Adrenal gland (tissue), 9 donors: ENCODE measurements at regions not wholly inside any gene's neighbourhood (a gene's known extent, or its start where the extent isn't known, plus 50 kb on each side); places are given as distances from the start of the nearest gene placed in this dataset.

Experiments used
- DNase-seq, 7 donors: peaks; one replicate each; pipeline ENCODE4 v3.0.0-alpha.2; 2019 to 2020
- H3K27ac ChIP-seq, 5 donors: fragments of 200-600 bp; sonication (generic) in 4 of 5; 1 replicate in 3 of 5; 2 replicates in 2 of 5; pipeline versions ENCODE4 v1.5.1 to v1.8.0; 2016 to 2020; ENCODE audit warnings: mild to moderate bottlenecking in 1 of 5
- H3K27me3 ChIP-seq: fragments of 200-600 bp; 2 replicates; pipeline ENCODE4 v1.8.0; 2021
- H3K36me3 ChIP-seq, 2 donors: fragments of 200-600 bp; replicated peaks in 1 of 2; 1 replicate in 1 of 2; 2 replicates in 1 of 2; pipeline versions ENCODE4 v1.5.1 to v1.8.0; 2018 to 2022
- H3K4me1 ChIP-seq, 2 donors: fragments of 200-600 bp; replicated peaks in 1 of 2; 1 replicate in 1 of 2; 2 replicates in 1 of 2; pipeline versions ENCODE4 v1.5.1 to v1.8.0; 2018 to 2021
- H3K4me3 ChIP-seq, 4 donors: fragments of 200-600 bp; sonication (generic) in 3 of 4; one replicate each; pipeline ENCODE4 v1.5.1; 2016 to 2018
- H3K9me3 ChIP-seq, 3 donors: fragments of 200-600 bp; sonication (generic) in 1 of 3; replicated peaks in 1 of 3; 1 replicate in 2 of 3; 2 replicates in 1 of 3; pipeline versions ENCODE4 v1.5.1 to v1.8.0; 2016 to 2021
- POLR2A ChIP-seq, 2 donors: fragments of 450-650 bp; IDR thresholded peaks; one replicate each; pipeline ENCODE4 v1.6.1; 2017; ENCODE audit warnings: antibody characterized with exemption in 2 of 2, mild to moderate bottlenecking in 2 of 2, moderate library complexity in 1 of 2
- WGBS, 4 donors: extraction: QIAGEN DNeasy Blood & Tissue Kit in 2 of 4; methylation state at CpG; one replicate each; pipeline versions ENCODE4 v1.1.5 to v1.1.7; 2013 to 2017; 5-methylcytosine and 5-hydroxymethylcytosine counted together
- intact Hi-C, 2 donors: fragments of 100-400 bp; cut with DNase I; formaldehyde crosslinking; loops; one replicate each; pipeline versions ENCODE4 v1.14.1 to v1.15.0; 2022 to 2023
- TF ChIP-seq, protein P1 (sequence below), 6 experiments: fragments of 450-650 bp in 4 of 6; fragments of 200-600 bp in 2 of 6; sonication (generic) in 1 of 6; IDR thresholded peaks; 1 replicate in 5 of 6; 2 replicates in 1 of 6; pipeline versions ENCODE4 v1.5.1 to v1.8.0; 2016 to 2021; ENCODE audit warnings: antibody characterized with exemption in 6 of 6, mild to moderate bottlenecking in 2 of 6, moderate library complexity in 1 of 6
- donor health status: healthy with polysubstance abuse.
- donor health status: Bipolar disorder and iron deficiency.
- donor health status: DM: yes; HTN: yes; CAD: no.
- donor health status: DM: no; HTN: no; CAD: no.
- donor health status: DM: no; HTN: no; CAD: no.

DNA sequence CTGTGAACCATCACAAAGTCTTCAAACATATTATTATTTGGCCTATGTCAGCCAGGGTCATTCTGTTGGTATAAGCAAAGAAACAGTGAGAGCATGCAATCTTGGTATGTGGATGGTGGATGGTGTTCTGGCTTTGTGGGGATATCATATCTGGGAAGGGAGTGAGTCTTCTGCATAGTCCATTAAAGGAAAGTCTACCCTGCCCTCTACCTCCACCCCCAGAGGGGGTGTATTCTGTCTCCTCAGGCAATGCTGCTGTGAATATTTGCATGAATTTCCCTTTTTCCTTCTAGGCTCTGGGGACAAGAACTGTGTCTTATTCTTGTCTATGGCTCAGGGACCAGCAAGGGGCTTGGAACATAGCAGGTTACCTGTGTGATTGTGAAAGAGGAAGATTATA lies 495.8 kb downstream of the PDCD6IP start:
- no peaks in the 10 kb centered on the region for H3K9me3 ChIP-seq
- TF ChIP-seq, protein P1, sequence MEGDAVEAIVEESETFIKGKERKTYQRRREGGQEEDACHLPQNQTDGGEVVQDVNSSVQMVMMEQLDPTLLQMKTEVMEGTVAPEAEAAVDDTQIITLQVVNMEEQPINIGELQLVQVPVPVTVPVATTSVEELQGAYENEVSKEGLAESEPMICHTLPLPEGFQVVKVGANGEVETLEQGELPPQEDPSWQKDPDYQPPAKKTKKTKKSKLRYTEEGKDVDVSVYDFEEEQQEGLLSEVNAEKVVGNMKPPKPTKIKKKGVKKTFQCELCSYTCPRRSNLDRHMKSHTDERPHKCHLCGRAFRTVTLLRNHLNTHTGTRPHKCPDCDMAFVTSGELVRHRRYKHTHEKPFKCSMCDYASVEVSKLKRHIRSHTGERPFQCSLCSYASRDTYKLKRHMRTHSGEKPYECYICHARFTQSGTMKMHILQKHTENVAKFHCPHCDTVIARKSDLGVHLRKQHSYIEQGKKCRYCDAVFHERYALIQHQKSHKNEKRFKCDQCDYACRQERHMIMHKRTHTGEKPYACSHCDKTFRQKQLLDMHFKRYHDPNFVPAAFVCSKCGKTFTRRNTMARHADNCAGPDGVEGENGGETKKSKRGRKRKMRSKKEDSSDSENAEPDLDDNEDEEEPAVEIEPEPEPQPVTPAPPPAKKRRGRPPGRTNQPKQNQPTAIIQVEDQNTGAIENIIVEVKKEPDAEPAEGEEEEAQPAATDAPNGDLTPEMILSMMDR (IDR thresholded peaks at IDR 0.05) = no peak
- TF ChIP-seq POLR2A (IDR thresholded peaks at IDR 0.05) = no peak
- intact Hi-C loops = loop anchor here in 1 of 2 donors (5.0 kb wide), 1 partner anchor 468 kb away; no protein-coding TSS in a partner anchor
- no peaks in the 10 kb centered on the region for H3K36me3 ChIP-seq
- no peak for DNase-seq
- no peak overlapping the region for H3K4me3 ChIP-seq
- H3K27ac ChIP-seq = no peak overlapping the region
- H3K27me3 ChIP-seq = no peaks in the 10 kb centered on the region
- no peaks in the 10 kb centered on the region for H3K4me1 ChIP-seq

GRCh38 chr3:34296796-34297195 lies 498.4 kb downstream of the PDCD6IP start:
- no peaks in the 10 kb centered on the region for H3K9me3 ChIP-seq
- WGBS, 4 donors = 73 to 79% (median 76%) methylated on average over 4 of the region's 4 CpGs
- intact Hi-C loops = no loop called here

DNA sequence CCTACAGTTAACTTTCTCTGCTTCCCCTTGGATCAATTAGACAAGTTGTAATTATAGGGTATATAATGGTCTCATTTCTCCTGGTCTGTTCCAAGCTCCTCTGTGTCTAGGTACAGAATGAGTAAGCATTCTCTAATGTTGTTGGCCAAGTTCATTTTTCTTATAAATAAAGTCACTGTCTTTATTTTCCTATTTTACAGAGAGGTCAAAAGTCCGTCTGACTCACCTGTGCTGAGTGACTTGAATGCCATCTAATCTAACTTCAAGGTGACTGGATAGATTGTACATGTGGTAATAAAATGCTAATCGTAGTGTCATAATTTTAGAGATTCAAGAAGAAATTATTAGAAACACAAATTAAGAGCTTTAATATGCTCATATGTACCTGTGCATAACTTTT lies 500.2 kb downstream of the PDCD6IP start:
- intact Hi-C loops = no loop called here
- Histone ChIP-seq H3K27me3 (no peaks in the 10 kb centered on the region), H3K9me3 (no peaks in the 10 kb centered on the region), H3K27ac (no peak overlapping the region), H3K36me3 (no peaks in the 10 kb centered on the region), H3K4me1 (no peaks in the 10 kb centered on the region), H3K4me3 (no peak overlapping the region)
- 40 to 65% (median 43%) methylated on average over 2 of the region's 2 CpGs for WGBS, 4 donors
- no peak for DNase-seq
- no peak for TF ChIP-seq POLR2A (IDR thresholded peaks at IDR 0.05)
- TF ChIP-seq, protein P1 (IDR thresholded peaks at IDR 0.05) = no peak

More at GRCh38 chr3:34296796-34297195, 498.4 kb downstream of the PDCD6IP start:
- Histone ChIP-seq H3K4me1 (no peaks in the 10 kb centered on the region), H3K36me3 (no peaks in the 10 kb centered on the region), H3K27ac (no peak overlapping the region), H3K4me3 (no peak overlapping the region), H3K27me3 (no peaks in the 10 kb centered on the region)
- TF ChIP-seq, protein P1 (IDR thresholded peaks at IDR 0.05) = no peak
- TF ChIP-seq POLR2A (IDR thresholded peaks at IDR 0.05) = no peak
- DNase-seq = no peak

- 36 to 56% (median 41%) methylated on average over 3 of the region's 3 CpGs for WGBS, 4 donors
These were observed 502.2 kb downstream of the PDCD6IP start for GRCh38 chr3:34300621-34301020.

More at GRCh38 chr3:34300621-34301020, 502.2 kb downstream of the PDCD6IP start:
- TF ChIP-seq POLR2A (IDR thresholded peaks at IDR 0.05) = no peak
- TF ChIP-seq, protein P1 (IDR thresholded peaks at IDR 0.05) = no peak
- H3K36me3 ChIP-seq = no peaks in the 10 kb centered on the region
- no peaks in the 10 kb centered on the region for H3K27me3 ChIP-seq
- intact Hi-C loops = no loop called here
- H3K4me3 ChIP-seq = no peak overlapping the region
- DNase-seq = no peak
- H3K4me1 ChIP-seq = no peaks in the 10 kb centered on the region
- H3K9me3 ChIP-seq = no peaks in the 10 kb centered on the region
- no peak overlapping the region for H3K27ac ChIP-seq
